Kidney epithelial cell (primary cell): ENCODE measurements at regions not wholly inside any gene's neighbourhood (a gene's known extent, or its start where the extent isn't known, plus 50 kb on each side); places are given as distances from the start of the nearest gene placed in this dataset.

Experiments
- DNase-seq: peaks from one replicate; pipeline ENCODE4 v3.0.0-alpha.2; 2010; ENCODE audit warnings: low read depth
- H3K27me3 ChIP-seq: 2 replicates; pipeline ENCODE4 v1.6.0; 2011; ENCODE audit warnings: low read length; ENCODE audit not compliant: control insufficient read depth, insufficient read depth
- H3K36me3 ChIP-seq: 2 replicates; pipeline ENCODE4 v1.5.1; 2011; ENCODE audit warnings: low read length; ENCODE audit not compliant: control insufficient read depth, insufficient read depth
- H3K4me3 ChIP-seq: 2 replicates; pipeline ENCODE4 v1.5.1; 2011; ENCODE audit warnings: low read depth, mild to moderate bottlenecking, control low read depth, low read length
- CTCF ChIP-seq: IDR thresholded peaks from 2 replicates; pipeline ENCODE4 v1.5.1; 2011; ENCODE audit warnings: mild to moderate bottlenecking, moderate library complexity, low read length, control low read depth, inconsistent platforms; ENCODE audit not compliant: insufficient read depth, poor library complexity, severe bottlenecking

- Histone ChIP-seq H3K36me3 (no peaks in the 10 kb centered on the region), H3K27me3 (no peaks in the 10 kb centered on the region), H3K4me3 (no peak overlapping the region)
- TF ChIP-seq CTCF = no peak
- DNase-seq = peak; percentile 14
Measured at GRCh38 chr12:80033448-80033847, 65.9 kb upstream of the OTOGL start.

GRCh38 chr12:80032946-80033345 lies 66.4 kb upstream of the OTOGL start:
- Histone ChIP-seq H3K36me3 (no peaks in the 10 kb centered on the region), H3K4me3 (no peak overlapping the region), H3K27me3 (no peaks in the 10 kb centered on the region)
- no peak for TF ChIP-seq CTCF
- no peak for DNase-seq

- H3K4me3 ChIP-seq = no peak overlapping the region
- no peak for DNase-seq
- H3K36me3 ChIP-seq = no peaks in the 10 kb centered on the region
- H3K27me3 ChIP-seq = no peaks in the 10 kb centered on the region
- no peak for TF ChIP-seq CTCF
Measured at GRCh38 chr12:80031229-80031628, 68.1 kb upstream of the OTOGL start.

- Histone ChIP-seq H3K36me3 (no peaks in the 10 kb centered on the region), H3K27me3 (no peaks in the 10 kb centered on the region), H3K4me3 (no peak overlapping the region)
- DNase-seq = no peak
- no peak for TF ChIP-seq CTCF
Measured at GRCh38 chr12:80025638-80026037, 73.7 kb upstream of the OTOGL start.

GRCh38 chr12:80019691-80020090 lies 79.6 kb upstream of the OTOGL start:
- no peaks in the 10 kb centered on the region for H3K36me3 ChIP-seq
- TF ChIP-seq CTCF = no peak

GRCh38 chr12:80018119-80018518 lies 81.2 kb upstream of the OTOGL start:
- no peak for DNase-seq
- TF ChIP-seq CTCF = no peak
- H3K4me3 ChIP-seq = no peak overlapping the region

More at GRCh38 chr12:80019691-80020090, 79.6 kb upstream of the OTOGL start:
- Histone ChIP-seq H3K4me3 (no peak overlapping the region), H3K27me3 (no peaks in the 10 kb centered on the region)
- no peak for DNase-seq

More at GRCh38 chr12:80018119-80018518, 81.2 kb upstream of the OTOGL start:
- Histone ChIP-seq H3K36me3 (no peaks in the 10 kb centered on the region), H3K27me3 (no peaks in the 10 kb centered on the region)
